GM12878 (cell line): ENCODE measurements at regions not wholly inside any gene's neighbourhood (a gene's known extent, or its start where the extent isn't known, plus 50 kb on each side); places are given as distances from the start of the nearest gene placed in this dataset.

Source experiments
- CHD2 ChIP-seq: IDR thresholded peaks from 2 replicates; pipeline ENCODE4 v1.6.1; 2011; ENCODE audit warnings: low read depth, low read length, improper control_type of control experiment, borderline replicate concordance
- CREB1 ChIP-seq: IDR thresholded peaks from 2 replicates; pipeline ENCODE4 v1.6.1; 2012; ENCODE audit warnings: low read depth, mild to moderate bottlenecking, inconsistent platforms
- EP300 ChIP-seq, 2 experiments: fragments of 150-350 bp in 1 of 2; IDR thresholded peaks; 2 replicates each; pipeline ENCODE4 v1.6.1; 2011 to 2012; ENCODE audit warnings: low read depth in 2 of 2, low read length in 2 of 2, borderline replicate concordance in 1 of 2, improper control_type of control experiment in 1 of 2, inconsistent platforms in 1 of 2; ENCODE audit not compliant: control insufficient read depth in 1 of 2
- EZH2 ChIP-seq: IDR thresholded peaks from 2 replicates; pipeline ENCODE4 v1.6.1; 2012; ENCODE audit warnings: low read depth, mild to moderate bottlenecking, control low read depth, inconsistent platforms, low read length, borderline replicate concordance; ENCODE audit not compliant: control insufficient read depth
- JUND ChIP-seq: IDR thresholded peaks from 2 replicates; pipeline ENCODE4 v1.6.1; 2012; ENCODE audit warnings: low read depth, mild to moderate bottlenecking, low read length, improper control_type of control experiment, moderate library complexity
- KDM1A ChIP-seq: fragments of 200-600 bp; sonication (generic); IDR thresholded peaks from 2 replicates; pipeline ENCODE4 v1.6.1; 2016; ENCODE audit warnings: borderline replicate concordance
- MTA2 ChIP-seq: fragments of 450-650 bp; IDR thresholded peaks from 2 replicates; pipeline ENCODE4 v1.6.1; 2016; ENCODE audit warnings: low read depth, mild to moderate bottlenecking, moderate library complexity
- PAX5 ChIP-seq: IDR thresholded peaks from 2 replicates; pipeline ENCODE4 v1.6.1; 2011; ENCODE audit warnings: low read depth, low read length, borderline replicate concordance
- POLR2A ChIP-seq: IDR thresholded peaks from 2 replicates; pipeline ENCODE4 v1.6.1; 2011; ENCODE audit warnings: low read depth, mild to moderate bottlenecking, low read length
- POLR2AphosphoS2 ChIP-seq: IDR thresholded peaks from 2 replicates; pipeline ENCODE4 v1.6.1; 2011; ENCODE audit warnings: low read depth, mild to moderate bottlenecking, low read length, improper control_type of control experiment, moderate library complexity
- POLR2AphosphoS5 ChIP-seq: IDR thresholded peaks from 2 replicates; pipeline ENCODE4 v1.6.1; 2011; ENCODE audit warnings: mild to moderate bottlenecking, low read length, inconsistent platforms
- SREBF1 ChIP-seq: IDR thresholded peaks from 2 replicates; pipeline ENCODE4 v1.6.1; 2012; ENCODE audit warnings: mild to moderate bottlenecking, low read length
- TF ChIP-seq, protein P1 (sequence below): IDR thresholded peaks from 2 replicates; pipeline ENCODE4 v1.6.1; 2012; ENCODE audit warnings: mild to moderate bottlenecking, low read depth, low read length
- TF ChIP-seq, protein P2 (sequence below), 3 experiments: IDR thresholded peaks in 2 of 3; conservative IDR thresholded peaks in 1 of 3; 2 replicates each; pipeline ENCODE4 v1.5.1; 2011; ENCODE audit warnings: low read depth in 3 of 3, low read length in 3 of 3, mild to moderate bottlenecking in 3 of 3, control low read depth in 2 of 3, moderate library complexity in 2 of 3, inconsistent platforms in 1 of 3, mixed read lengths in 1 of 3; ENCODE audit not compliant: control insufficient read depth in 2 of 3, insufficient read depth in 1 of 3; ENCODE audit errors: extremely low read depth in 1 of 3

DNA sequence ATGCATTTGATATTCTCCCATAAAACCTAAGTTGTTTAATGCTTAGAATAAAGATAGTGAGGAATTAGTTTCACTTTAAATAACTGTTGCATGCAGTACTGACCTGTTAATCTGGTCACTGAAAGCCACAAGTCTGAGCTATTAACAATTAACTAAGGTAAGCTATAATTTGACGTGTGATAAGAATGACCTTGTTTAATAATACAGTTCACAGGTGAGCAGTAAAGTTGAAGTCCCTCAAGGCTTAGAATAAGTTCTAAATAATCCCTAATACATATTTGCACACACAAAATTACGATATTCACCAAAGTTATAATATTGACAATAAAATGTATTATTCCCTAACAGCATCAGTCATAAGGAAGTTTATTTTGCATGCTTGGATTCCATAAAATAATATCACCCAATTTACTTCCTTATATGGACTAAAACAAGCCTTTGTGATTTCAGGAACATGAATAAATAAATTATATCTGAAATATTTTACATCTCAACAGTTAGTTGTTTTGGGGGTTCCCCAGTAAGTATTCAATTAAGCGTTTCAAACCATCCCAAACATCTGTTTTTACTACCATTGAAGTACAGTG, 70.6 kb upstream of the CHRM3 start:
- TF ChIP-seq SREBF1 (no peak), CREB1 (no peak), POLR2AphosphoS2 (no peak), EP300 (IDR thresholded peaks at IDR 0.05; ENCODE audit: borderline replicate concordance in 1 of 2, control insufficient read depth in 1 of 2, low read depth in 2 of 2, low read length in 2 of 2) (no peak), KDM1A (no peak), CHD2 (no peak), JUND (no peak), MTA2 (no peak), POLR2AphosphoS5 (no peak), PAX5 (no peak), POLR2A (no peak), EZH2 (no peak)
- TF ChIP-seq, protein P1, sequence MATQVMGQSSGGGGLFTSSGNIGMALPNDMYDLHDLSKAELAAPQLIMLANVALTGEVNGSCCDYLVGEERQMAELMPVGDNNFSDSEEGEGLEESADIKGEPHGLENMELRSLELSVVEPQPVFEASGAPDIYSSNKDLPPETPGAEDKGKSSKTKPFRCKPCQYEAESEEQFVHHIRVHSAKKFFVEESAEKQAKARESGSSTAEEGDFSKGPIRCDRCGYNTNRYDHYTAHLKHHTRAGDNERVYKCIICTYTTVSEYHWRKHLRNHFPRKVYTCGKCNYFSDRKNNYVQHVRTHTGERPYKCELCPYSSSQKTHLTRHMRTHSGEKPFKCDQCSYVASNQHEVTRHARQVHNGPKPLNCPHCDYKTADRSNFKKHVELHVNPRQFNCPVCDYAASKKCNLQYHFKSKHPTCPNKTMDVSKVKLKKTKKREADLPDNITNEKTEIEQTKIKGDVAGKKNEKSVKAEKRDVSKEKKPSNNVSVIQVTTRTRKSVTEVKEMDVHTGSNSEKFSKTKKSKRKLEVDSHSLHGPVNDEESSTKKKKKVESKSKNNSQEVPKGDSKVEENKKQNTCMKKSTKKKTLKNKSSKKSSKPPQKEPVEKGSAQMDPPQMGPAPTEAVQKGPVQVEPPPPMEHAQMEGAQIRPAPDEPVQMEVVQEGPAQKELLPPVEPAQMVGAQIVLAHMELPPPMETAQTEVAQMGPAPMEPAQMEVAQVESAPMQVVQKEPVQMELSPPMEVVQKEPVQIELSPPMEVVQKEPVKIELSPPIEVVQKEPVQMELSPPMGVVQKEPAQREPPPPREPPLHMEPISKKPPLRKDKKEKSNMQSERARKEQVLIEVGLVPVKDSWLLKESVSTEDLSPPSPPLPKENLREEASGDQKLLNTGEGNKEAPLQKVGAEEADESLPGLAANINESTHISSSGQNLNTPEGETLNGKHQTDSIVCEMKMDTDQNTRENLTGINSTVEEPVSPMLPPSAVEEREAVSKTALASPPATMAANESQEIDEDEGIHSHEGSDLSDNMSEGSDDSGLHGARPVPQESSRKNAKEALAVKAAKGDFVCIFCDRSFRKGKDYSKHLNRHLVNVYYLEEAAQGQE = no peak
- TF ChIP-seq, protein P2, sequence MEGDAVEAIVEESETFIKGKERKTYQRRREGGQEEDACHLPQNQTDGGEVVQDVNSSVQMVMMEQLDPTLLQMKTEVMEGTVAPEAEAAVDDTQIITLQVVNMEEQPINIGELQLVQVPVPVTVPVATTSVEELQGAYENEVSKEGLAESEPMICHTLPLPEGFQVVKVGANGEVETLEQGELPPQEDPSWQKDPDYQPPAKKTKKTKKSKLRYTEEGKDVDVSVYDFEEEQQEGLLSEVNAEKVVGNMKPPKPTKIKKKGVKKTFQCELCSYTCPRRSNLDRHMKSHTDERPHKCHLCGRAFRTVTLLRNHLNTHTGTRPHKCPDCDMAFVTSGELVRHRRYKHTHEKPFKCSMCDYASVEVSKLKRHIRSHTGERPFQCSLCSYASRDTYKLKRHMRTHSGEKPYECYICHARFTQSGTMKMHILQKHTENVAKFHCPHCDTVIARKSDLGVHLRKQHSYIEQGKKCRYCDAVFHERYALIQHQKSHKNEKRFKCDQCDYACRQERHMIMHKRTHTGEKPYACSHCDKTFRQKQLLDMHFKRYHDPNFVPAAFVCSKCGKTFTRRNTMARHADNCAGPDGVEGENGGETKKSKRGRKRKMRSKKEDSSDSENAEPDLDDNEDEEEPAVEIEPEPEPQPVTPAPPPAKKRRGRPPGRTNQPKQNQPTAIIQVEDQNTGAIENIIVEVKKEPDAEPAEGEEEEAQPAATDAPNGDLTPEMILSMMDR (IDR thresholded peaks at IDR 0.05 in 2 of 3, conservative IDR thresholded peaks at IDR 0.05 in 1 of 3; ENCODE audit: control insufficient read depth in 2 of 3, extremely low read depth in 1 of 3, insufficient read depth in 1 of 3, low read depth in 3 of 3, low read length in 3 of 3) = no peak
